ENCODE measurements at regions not wholly inside any gene's neighbourhood (a gene's known extent, or its start where the extent isn't known, plus 50 kb on each side); places are given as distances from the start of the nearest gene placed in this dataset.

- H3K27me3 ChIP-seq, result no peaks in the 10 kb centered on the region
- intact Hi-C loops (cut with DNase I), result no loop called here
- TF ChIP-seq CTCF (IDR thresholded peaks at IDR 0.05) (no peak), POLR2A (IDR thresholded peaks at IDR 0.05) (no peak), EP300 (IDR thresholded peaks at IDR 0.05) (no peak)
- WGBS, 2 donors, result 73 to 80% methylated on average over 6 of the region's 6 CpGs
- H3K36me3 ChIP-seq, result no peaks in the 10 kb centered on the region
- H3K4me1 ChIP-seq, result no peaks in the 10 kb centered on the region
- H3K27ac ChIP-seq, result no peak overlapping the region
- no peaks in the 10 kb centered on the region for H3K9me3 ChIP-seq
- no peak for DNase-seq
- H3K4me3 ChIP-seq, result no peak overlapping the region
Measured at GRCh38 chr2:182477774-182478173, 50.9 kb upstream of the PDE1A start.

GRCh38 chr2:182481676-182482075 lies 54.8 kb upstream of the PDE1A start:
- TF ChIP-seq POLR2AphosphoS5 (IDR thresholded peaks at IDR 0.05), result no peak
- TF ChIP-seq CTCF (IDR thresholded peaks at IDR 0.05), result no peak
- no peak for TF ChIP-seq EP300 (IDR thresholded peaks at IDR 0.05)
- no peak for TF ChIP-seq POLR2A (IDR thresholded peaks at IDR 0.05)

DNA sequence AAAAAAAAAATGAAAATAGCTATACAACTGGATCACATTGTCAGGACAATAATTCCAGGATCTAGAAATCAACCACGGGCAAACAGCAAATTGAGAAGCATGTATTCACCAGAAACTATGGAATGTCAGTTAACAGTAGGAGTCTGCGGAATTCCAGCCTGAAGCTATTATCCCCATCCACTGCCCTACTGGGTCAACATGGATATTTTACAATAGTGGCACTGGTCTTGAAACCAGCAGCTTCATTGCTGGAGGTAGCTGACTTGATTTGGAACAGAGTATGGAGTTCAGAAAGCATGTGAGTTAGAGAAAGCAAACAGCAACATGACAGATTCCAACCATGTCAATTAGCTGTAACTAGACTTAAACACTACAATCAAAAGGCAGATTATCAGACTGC lies 55.7 kb upstream of the PDE1A start:
- TF ChIP-seq EP300 (IDR thresholded peaks at IDR 0.05) (no peak), POLR2AphosphoS5 (IDR thresholded peaks at IDR 0.05) (no peak), CTCF (IDR thresholded peaks at IDR 0.05) (no peak), POLR2A (IDR thresholded peaks at IDR 0.05) (no peak)
- Histone ChIP-seq H3K36me3 (no peaks in the 10 kb centered on the region), H3K9me3 (no peaks in the 10 kb centered on the region), H3K27ac (no peak overlapping the region), H3K4me1 (no peaks in the 10 kb centered on the region), H3K4me3 (no peak overlapping the region), H3K27me3 (no peaks in the 10 kb centered on the region)
- WGBS, 2 donors, result 87 to 89% methylated on average over 2 of the region's 2 CpGs
- intact Hi-C loops (cut with DNase I), result no loop called here
- DNase-seq, result no peak

More at GRCh38 chr2:182481676-182482075, 54.8 kb upstream of the PDE1A start:
- H3K36me3 ChIP-seq, result no peaks in the 10 kb centered on the region
- no peaks in the 10 kb centered on the region for H3K27me3 ChIP-seq
- H3K4me3 ChIP-seq, result no peak overlapping the region
- no peaks in the 10 kb centered on the region for H3K9me3 ChIP-seq
- H3K27ac ChIP-seq, result no peak overlapping the region
- DNase-seq, result no peak
- intact Hi-C loops (cut with DNase I), result no loop called here
- 91% methylated on average over 2 of the region's 2 CpGs for WGBS, 2 donors
- H3K4me1 ChIP-seq, result no peaks in the 10 kb centered on the region

DNA sequence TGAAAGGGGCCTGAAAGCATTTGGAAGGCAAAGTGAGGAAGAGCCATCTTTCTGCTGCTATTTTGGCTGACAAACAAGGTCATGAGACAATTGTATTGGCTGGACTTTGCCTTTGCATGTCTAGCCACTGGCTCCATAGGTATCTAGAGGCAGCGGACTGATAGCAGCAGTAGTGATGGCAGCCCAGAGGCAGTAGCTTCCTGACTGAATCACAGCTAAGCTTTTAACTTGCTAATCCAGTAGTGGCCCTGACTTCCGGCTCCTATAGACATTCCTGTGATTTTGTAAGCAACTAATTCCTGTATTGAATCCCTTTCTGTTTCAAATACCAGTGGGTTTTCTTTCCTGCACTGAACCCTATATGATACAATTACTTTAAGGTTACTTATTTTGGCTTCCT lies 69.8 kb upstream of the PDE1A start:
- DNase-seq, result no peak
- Histone ChIP-seq H3K9me3 (no peaks in the 10 kb centered on the region), H3K36me3 (no peaks in the 10 kb centered on the region), H3K27me3 (no peaks in the 10 kb centered on the region), H3K4me1 (no peaks in the 10 kb centered on the region), H3K27ac (no peak overlapping the region), H3K4me3 (no peak overlapping the region)
- WGBS, 2 donors, result 89 to 90% methylated on average over 2 of the region's 2 CpGs
- intact Hi-C loops (cut with DNase I), result no loop called here
- TF ChIP-seq POLR2A (IDR thresholded peaks at IDR 0.05) (no peak), EP300 (IDR thresholded peaks at IDR 0.05) (no peak), CTCF (IDR thresholded peaks at IDR 0.05) (no peak), POLR2AphosphoS5 (IDR thresholded peaks at IDR 0.05) (no peak)

GRCh38 chr2:182499706-182500470 lies 73.1 kb upstream of the PDE1A start:
- H3K27me3 ChIP-seq, result no peaks in the 10 kb centered on the region
- no peak for TF ChIP-seq POLR2AphosphoS5 (IDR thresholded peaks at IDR 0.05)
- TF ChIP-seq POLR2A (IDR thresholded peaks at IDR 0.05), result no peak
- TF ChIP-seq CTCF (IDR thresholded peaks at IDR 0.05), result no peak
- no peak for TF ChIP-seq EP300 (IDR thresholded peaks at IDR 0.05)
- intact Hi-C loops (cut with DNase I), result no loop called here

More at GRCh38 chr2:182499706-182500470, 73.1 kb upstream of the PDE1A start:
- Histone ChIP-seq H3K36me3 (no peaks in the 10 kb centered on the region), H3K4me1 (no peaks in the 10 kb centered on the region), H3K4me3 (no peak overlapping the region), H3K27ac (no peak overlapping the region), H3K9me3 (no peaks in the 10 kb centered on the region)
- DNase-seq, result no peak
- whole genome bisulfite sequencing, 2 donors, result 75 to 81% methylated on average over 3 of the region's 3 CpGs

All from sigmoid colon (tissue), 6 donors.